ENCODE measurements at regions not wholly inside any gene's neighbourhood (a gene's known extent, or its start where the extent isn't known, plus 50 kb on each side); places are given as distances from the start of the nearest gene placed in this dataset.
"Not testable (repeated sequence)": the region's sequence is repeated elsewhere in the genome, so short reads cannot be mapped to it uniquely, and the experiment has no call there.

DNA sequence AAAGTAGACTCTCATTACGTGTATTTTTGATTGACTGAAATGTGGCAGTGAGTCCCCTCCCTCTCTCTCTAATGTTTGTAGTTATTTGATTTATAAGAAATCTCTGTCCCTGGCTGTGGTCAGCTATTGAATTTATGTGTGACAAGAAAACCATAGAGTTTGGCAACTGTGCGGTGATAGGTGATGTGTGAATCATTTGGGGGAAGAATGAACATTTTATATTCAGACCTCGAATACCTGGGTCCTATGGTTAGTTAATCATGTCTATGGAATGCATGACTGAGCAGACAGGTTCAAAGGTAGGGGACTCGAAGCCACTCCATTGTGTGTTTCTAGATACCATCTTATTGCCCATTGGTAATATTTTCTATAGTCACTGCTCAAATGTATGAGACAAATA lies 712.1 kb downstream of the MECOM start:
- Mint-ChIP-seq H3K36me3 (ENCODE audit: low read depth) (no peaks in the 10 kb centered on the region), H3K9me3 (no peaks in the 10 kb centered on the region), H3K27me3 (ENCODE audit: low read depth) (no peaks in the 10 kb centered on the region), H3K4me3 (no peak overlapping the region), H3K4me1 (peaks cover 14% of the 10 kb centered on the region), H3K27ac (no peak overlapping the region)
- TF ChIP-seq, protein P1, sequence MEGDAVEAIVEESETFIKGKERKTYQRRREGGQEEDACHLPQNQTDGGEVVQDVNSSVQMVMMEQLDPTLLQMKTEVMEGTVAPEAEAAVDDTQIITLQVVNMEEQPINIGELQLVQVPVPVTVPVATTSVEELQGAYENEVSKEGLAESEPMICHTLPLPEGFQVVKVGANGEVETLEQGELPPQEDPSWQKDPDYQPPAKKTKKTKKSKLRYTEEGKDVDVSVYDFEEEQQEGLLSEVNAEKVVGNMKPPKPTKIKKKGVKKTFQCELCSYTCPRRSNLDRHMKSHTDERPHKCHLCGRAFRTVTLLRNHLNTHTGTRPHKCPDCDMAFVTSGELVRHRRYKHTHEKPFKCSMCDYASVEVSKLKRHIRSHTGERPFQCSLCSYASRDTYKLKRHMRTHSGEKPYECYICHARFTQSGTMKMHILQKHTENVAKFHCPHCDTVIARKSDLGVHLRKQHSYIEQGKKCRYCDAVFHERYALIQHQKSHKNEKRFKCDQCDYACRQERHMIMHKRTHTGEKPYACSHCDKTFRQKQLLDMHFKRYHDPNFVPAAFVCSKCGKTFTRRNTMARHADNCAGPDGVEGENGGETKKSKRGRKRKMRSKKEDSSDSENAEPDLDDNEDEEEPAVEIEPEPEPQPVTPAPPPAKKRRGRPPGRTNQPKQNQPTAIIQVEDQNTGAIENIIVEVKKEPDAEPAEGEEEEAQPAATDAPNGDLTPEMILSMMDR (IDR thresholded peaks at IDR 0.05; ENCODE audit: unreplicated experiment in 3 of 3) = no peak

DNA sequence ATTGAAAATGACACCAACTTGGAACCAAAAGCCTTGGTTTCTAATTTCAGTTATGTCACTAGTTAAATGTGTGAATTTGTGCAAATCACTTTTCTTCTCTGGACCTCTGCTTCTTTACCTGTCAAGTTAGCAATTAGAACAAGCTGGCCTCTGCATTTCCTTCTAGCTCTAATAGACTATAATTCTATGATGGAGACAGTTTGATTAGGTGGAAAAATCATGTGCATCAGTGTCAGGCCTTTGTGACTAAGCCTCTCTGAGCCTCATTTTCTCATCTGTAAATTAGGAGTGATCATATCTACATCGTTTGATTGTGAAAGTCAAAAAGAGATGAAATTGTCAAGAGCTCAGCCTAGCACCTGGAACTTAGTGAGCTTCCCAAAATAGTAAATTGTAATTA lies 712.9 kb downstream of the MECOM start:
- Mint-ChIP-seq H3K4me3 (no peak overlapping the region), H3K9me3 (no peaks in the 10 kb centered on the region), H3K27ac (no peak overlapping the region), H3K4me1 (peaks cover 7% of the 10 kb centered on the region), H3K36me3 (ENCODE audit: low read depth) (no peaks in the 10 kb centered on the region), H3K27me3 (ENCODE audit: low read depth) (no peaks in the 10 kb centered on the region)
- TF ChIP-seq, protein P1 (IDR thresholded peaks at IDR 0.05; ENCODE audit: unreplicated experiment in 3 of 3) = no peak

DNA sequence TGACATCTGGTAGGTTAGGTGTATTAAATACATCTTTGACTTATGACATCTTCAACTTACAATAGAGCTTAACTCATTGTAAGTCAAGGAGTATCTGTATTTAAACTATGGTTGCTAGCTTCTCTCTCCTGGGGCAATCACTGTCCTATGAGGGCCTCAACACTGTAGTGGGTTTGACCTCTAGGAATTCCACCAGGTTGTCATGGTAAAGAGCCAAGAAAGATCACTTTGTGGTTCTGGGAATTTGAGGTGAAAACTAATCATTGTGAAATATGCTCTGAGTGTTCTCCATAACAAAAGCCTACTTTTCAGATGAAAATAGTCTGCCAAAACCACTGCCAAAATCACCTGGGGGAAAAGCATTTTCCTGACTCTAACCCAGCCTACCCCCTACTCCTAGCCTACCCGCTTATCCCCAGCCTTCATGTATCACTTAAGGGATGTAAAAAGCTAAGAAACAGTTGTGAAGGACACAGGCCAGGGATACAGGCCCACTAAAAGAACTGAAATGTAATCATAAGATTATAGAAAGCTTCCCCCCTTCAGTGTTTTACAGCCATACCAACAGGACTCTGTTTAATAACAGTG lies 723.8 kb downstream of the MECOM start:
- H3K4me1 Mint-ChIP-seq = no peaks in the 10 kb centered on the region
- no peak overlapping the region for H3K27ac Mint-ChIP-seq
- no peaks in the 10 kb centered on the region for H3K27me3 Mint-ChIP-seq (ENCODE audit: low read depth)
- no peaks in the 10 kb centered on the region for H3K36me3 Mint-ChIP-seq (ENCODE audit: low read depth)
- peaks cover 3% of the 10 kb centered on the region for H3K9me3 Mint-ChIP-seq
- H3K4me3 Mint-ChIP-seq = no peak overlapping the region
- TF ChIP-seq, protein P1 (IDR thresholded peaks at IDR 0.05; ENCODE audit: unreplicated experiment in 3 of 3) = no peak

DNA sequence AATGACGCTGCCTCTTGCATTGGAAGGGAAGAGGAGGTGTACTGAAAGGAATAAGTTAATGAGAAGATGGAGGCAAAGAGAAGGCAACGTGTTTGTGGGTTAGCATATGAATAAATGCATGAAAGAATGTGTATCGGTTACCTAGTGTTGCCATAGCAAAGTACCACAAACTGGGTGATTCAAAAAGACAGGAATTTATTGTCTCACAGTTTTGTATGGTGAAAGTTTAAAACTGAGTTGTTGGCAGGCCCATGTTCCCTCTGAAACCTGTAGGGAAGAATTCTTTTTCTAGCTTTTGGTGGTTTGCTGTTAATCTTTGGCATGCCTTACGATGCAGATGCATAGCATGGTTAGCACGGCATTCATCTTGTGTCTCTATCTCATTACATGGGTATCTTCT lies 729.9 kb downstream of the MECOM start:
- H3K27ac Mint-ChIP-seq = no peak overlapping the region
- peaks cover 12% of the 10 kb centered on the region for H3K9me3 Mint-ChIP-seq
- H3K27me3 Mint-ChIP-seq (ENCODE audit: low read depth) = peaks cover 3% of the 10 kb centered on the region
- H3K4me3 Mint-ChIP-seq = no peak overlapping the region
- no peaks in the 10 kb centered on the region for H3K4me1 Mint-ChIP-seq
- H3K36me3 Mint-ChIP-seq (ENCODE audit: low read depth) = no peaks in the 10 kb centered on the region
- TF ChIP-seq, protein P1 (IDR thresholded peaks at IDR 0.05; ENCODE audit: unreplicated experiment in 3 of 3) = no peak

DNA sequence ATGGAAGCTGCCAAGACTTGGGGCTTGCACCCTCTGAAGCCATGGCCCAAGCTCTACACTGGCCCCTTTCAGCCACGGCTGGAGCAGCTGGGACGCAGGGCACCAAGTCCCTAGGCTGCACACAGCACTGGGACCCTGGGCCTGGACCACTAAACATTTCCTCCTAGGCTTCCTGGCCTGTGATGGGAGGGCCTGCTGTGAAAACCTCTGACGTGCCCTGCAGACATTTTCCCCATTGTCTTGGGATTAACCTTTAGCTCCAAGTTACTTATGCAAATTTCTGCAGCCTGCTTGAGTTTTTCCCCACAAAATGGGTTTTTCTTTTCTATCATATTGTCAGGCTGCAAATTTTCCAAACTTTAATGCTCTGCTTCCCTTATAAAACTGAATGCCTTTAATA lies 733.5 kb downstream of the MECOM start:
- H3K36me3 Mint-ChIP-seq (ENCODE audit: low read depth); H3K4me3 Mint-ChIP-seq; H3K27me3 Mint-ChIP-seq (ENCODE audit: low read depth); H3K9me3 Mint-ChIP-seq; H3K4me1 Mint-ChIP-seq; H3K27ac Mint-ChIP-seq: not testable (repeated sequence)

DNA sequence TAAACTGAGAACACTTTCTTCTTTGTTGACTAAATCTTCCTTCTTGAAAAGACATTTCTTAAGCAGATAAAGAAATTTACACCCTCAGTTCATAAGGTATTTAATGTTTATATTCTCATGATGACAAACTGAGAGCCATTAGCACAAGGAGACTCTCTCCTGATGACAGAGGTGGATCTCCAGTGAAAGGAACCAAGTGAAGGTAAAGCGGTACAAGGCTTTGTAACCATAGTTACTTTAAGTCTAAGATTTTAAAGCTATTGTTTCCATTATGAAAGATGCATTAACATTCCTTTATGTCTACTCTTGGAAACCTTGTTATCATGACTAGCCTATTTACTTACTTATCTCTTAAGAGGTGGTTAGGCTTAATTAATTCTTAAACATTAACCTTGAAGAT lies 737.1 kb downstream of the MECOM start:
- no peaks in the 10 kb centered on the region for H3K27me3 Mint-ChIP-seq (ENCODE audit: low read depth)
- no peaks in the 10 kb centered on the region for H3K36me3 Mint-ChIP-seq (ENCODE audit: low read depth)
- no peak overlapping the region for H3K4me3 Mint-ChIP-seq
- no peaks in the 10 kb centered on the region for H3K9me3 Mint-ChIP-seq
- no peak overlapping the region for H3K27ac Mint-ChIP-seq
- TF ChIP-seq, protein P1 (IDR thresholded peaks at IDR 0.05; ENCODE audit: unreplicated experiment in 3 of 3) = no peak
- no peaks in the 10 kb centered on the region for H3K4me1 Mint-ChIP-seq

Measured in nephron (organoid).